ENCODE measurements at regions not wholly inside any gene's neighbourhood (a gene's known extent, or its start where the extent isn't known, plus 50 kb on each side); places are given as distances from the start of the nearest gene placed in this dataset.

DNA sequence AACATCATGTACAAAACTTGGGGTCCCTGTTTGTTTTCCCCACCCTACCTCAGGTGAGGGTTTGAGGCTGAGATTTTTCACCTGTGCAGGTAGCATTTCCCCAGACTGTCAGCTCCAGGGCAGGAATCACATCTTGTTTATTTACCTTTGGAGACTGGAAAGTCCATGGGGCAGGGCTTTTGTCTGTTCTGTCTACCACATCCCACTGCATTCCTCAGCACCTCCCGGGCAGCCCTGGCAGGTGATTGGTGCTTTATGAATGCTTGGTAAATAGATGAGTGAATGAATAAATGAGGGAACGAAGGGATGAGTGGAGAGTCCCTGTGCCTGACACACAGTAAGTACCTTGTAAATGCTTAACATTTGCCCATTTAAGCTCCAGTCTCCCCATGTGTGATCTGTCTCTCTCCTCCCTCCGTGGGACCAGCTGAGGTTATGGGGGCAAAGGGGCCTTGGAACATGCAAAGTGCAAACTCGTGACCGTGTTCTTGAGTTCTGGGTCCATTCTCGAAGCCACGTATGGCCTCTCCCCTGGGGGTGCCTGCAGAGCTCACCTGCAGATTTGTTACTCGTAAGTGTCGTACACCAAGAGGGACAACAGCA lies 69.7 kb upstream of the PMEPA1 start:
- Histone ChIP-seq H3F3A (ENCODE audit: low read depth) (no peaks in the 10 kb centered on the region), H3K9ac (ENCODE audit: low read depth, low read length, poor library complexity, severe bottlenecking) (no peak overlapping the region), H3K4me1 (ENCODE audit: insufficient read depth, low read length, poor library complexity, severe bottlenecking) (no peaks in the 10 kb centered on the region), H3K27me3 (ENCODE audit: insufficient read depth, low read length, poor library complexity, severe bottlenecking) (no peaks in the 10 kb centered on the region), H3K4me3 (ENCODE audit: low read length, poor library complexity, severe bottlenecking) (no peak overlapping the region), H3K9me2 (replicated peaks; ENCODE audit: low read depth, low read length) (no peaks in the 10 kb centered on the region), H2AFZ (ENCODE audit: low read length) (no peak overlapping the region), H4K20me1 (ENCODE audit: insufficient read depth, low read length, poor library complexity, severe bottlenecking) (no peaks in the 10 kb centered on the region), H3K9me3 (ENCODE audit: insufficient read depth, low read depth, low read length) (no peaks in the 10 kb centered on the region), H3K79me2 (ENCODE audit: insufficient read depth, low read length) (no peaks in the 10 kb centered on the region), H3K36me3 (ENCODE audit: insufficient read depth, low read length) (no peaks in the 10 kb centered on the region), H3K4me2 (ENCODE audit: low read depth, low read length, poor library complexity, severe bottlenecking) (no peak overlapping the region)
- TF ChIP-seq EZH2phosphoT487 (IDR thresholded peaks at IDR 0.05; ENCODE audit: borderline replicate concordance): no peak
- TF ChIP-seq, protein P1, sequence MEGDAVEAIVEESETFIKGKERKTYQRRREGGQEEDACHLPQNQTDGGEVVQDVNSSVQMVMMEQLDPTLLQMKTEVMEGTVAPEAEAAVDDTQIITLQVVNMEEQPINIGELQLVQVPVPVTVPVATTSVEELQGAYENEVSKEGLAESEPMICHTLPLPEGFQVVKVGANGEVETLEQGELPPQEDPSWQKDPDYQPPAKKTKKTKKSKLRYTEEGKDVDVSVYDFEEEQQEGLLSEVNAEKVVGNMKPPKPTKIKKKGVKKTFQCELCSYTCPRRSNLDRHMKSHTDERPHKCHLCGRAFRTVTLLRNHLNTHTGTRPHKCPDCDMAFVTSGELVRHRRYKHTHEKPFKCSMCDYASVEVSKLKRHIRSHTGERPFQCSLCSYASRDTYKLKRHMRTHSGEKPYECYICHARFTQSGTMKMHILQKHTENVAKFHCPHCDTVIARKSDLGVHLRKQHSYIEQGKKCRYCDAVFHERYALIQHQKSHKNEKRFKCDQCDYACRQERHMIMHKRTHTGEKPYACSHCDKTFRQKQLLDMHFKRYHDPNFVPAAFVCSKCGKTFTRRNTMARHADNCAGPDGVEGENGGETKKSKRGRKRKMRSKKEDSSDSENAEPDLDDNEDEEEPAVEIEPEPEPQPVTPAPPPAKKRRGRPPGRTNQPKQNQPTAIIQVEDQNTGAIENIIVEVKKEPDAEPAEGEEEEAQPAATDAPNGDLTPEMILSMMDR (conservative IDR thresholded peaks at IDR 0.05; ENCODE audit: low read length): no peak

DNA sequence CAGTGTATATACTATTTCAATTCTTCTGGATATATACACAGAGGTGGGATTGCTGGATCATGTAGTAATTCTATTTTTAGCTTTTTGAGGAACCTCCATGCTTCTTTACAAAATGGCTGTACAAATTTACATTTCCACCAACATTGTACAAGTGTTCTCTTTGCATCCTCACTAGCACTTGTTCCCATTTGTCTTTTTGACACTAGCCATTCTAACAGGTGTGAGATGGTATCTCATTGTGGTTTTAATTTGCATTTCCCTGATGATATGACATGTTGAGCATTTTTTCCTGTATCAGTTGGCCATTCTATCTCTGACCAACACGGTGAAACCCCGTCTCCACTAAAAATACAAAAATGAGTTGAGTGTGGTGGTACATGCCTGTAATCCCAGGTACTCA lies 68.1 kb upstream of the PMEPA1 start:
- Histone ChIP-seq H3K36me3 (ENCODE audit: insufficient read depth, low read length) (no peaks in the 10 kb centered on the region), H3K9me3 (ENCODE audit: insufficient read depth, low read depth, low read length) (no peaks in the 10 kb centered on the region), H3K4me1 (ENCODE audit: insufficient read depth, low read length, poor library complexity, severe bottlenecking) (no peaks in the 10 kb centered on the region), H4K20me1 (ENCODE audit: insufficient read depth, low read length, poor library complexity, severe bottlenecking) (no peaks in the 10 kb centered on the region), H3K4me2 (ENCODE audit: low read depth, low read length, poor library complexity, severe bottlenecking) (no peak overlapping the region), H3K9ac (ENCODE audit: low read depth, low read length, poor library complexity, severe bottlenecking) (no peak overlapping the region), H2AFZ (ENCODE audit: low read length) (no peak overlapping the region), H3K9me2 (replicated peaks; ENCODE audit: low read depth, low read length) (no peaks in the 10 kb centered on the region), H3K79me2 (ENCODE audit: insufficient read depth, low read length) (no peaks in the 10 kb centered on the region), H3K4me3 (ENCODE audit: low read length, poor library complexity, severe bottlenecking) (no peak overlapping the region), H3F3A (ENCODE audit: low read depth) (no peaks in the 10 kb centered on the region), H3K27me3 (ENCODE audit: insufficient read depth, low read length, poor library complexity, severe bottlenecking) (no peaks in the 10 kb centered on the region)
- TF ChIP-seq EZH2phosphoT487 (IDR thresholded peaks at IDR 0.05; ENCODE audit: borderline replicate concordance): no peak
- TF ChIP-seq, protein P1 (conservative IDR thresholded peaks at IDR 0.05; ENCODE audit: low read length): no peak

DNA sequence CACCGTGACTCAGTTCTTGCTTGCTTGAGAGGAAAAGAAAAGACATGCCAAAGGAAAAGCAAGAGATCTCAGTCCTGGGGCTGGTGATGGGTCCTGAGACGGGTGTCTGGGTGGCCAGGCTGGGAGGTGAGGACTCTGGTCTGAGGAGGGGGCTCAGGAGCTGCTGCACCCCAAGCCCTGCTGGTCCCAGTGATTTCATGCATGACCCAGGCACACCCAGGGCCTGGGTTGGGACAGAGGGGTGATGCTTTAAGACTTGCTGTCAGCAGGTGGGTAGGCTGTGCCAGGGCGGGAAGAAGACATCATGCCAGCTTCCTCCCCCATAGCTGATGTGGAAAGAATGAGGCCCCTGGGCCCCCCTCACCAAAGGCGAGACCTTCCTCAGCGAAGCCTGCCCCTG lies 65.1 kb upstream of the PMEPA1 start:
- H3K27me3 ChIP-seq (ENCODE audit: insufficient read depth, low read length, poor library complexity, severe bottlenecking): no peaks in the 10 kb centered on the region
- H3K4me1 ChIP-seq (ENCODE audit: insufficient read depth, low read length, poor library complexity, severe bottlenecking): no peaks in the 10 kb centered on the region
- no peaks in the 10 kb centered on the region for H3K9me2 ChIP-seq (replicated peaks; ENCODE audit: low read depth, low read length)
- H3K4me2 ChIP-seq (ENCODE audit: low read depth, low read length, poor library complexity, severe bottlenecking): no peak overlapping the region
- H4K20me1 ChIP-seq (ENCODE audit: insufficient read depth, low read length, poor library complexity, severe bottlenecking): no peaks in the 10 kb centered on the region
- H3K36me3 ChIP-seq (ENCODE audit: insufficient read depth, low read length): no peaks in the 10 kb centered on the region
- no peaks in the 10 kb centered on the region for H3F3A ChIP-seq (ENCODE audit: low read depth)
- no peak overlapping the region for H3K9ac ChIP-seq (ENCODE audit: low read depth, low read length, poor library complexity, severe bottlenecking)
- no peaks in the 10 kb centered on the region for H3K9me3 ChIP-seq (ENCODE audit: insufficient read depth, low read depth, low read length)
- H3K4me3 ChIP-seq (ENCODE audit: low read length, poor library complexity, severe bottlenecking): no peak overlapping the region
- no peak overlapping the region for H2AFZ ChIP-seq (ENCODE audit: low read length)
- TF ChIP-seq EZH2phosphoT487 (IDR thresholded peaks at IDR 0.05; ENCODE audit: borderline replicate concordance): no peak
- H3K79me2 ChIP-seq (ENCODE audit: insufficient read depth, low read length): no peaks in the 10 kb centered on the region
